ENCODE measurements at regions not wholly inside any gene's neighbourhood (a gene's known extent, or its start where the extent isn't known, plus 50 kb on each side); places are given as distances from the start of the nearest gene placed in this dataset.

DNA sequence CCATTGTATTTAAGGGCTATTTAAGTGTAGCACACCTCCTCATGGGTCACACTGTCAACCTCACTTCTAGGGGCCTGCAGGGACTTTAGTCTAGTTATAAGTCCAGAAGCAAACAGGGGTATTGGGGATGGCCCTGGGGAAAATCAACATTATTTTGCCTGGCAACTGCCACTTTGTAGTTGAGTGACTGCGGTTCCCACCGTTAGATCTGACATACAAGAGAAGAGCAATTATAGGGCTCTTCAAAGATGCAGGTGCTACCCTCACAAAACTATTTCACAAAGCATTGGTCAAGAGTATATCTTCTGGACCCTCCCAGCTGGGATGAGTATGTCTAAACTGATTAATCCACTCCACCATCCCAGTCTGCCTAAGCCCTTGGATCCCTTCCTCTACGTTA, 133.0 kb upstream of the PCBD1 start:
- TF ChIP-seq, protein P1, sequence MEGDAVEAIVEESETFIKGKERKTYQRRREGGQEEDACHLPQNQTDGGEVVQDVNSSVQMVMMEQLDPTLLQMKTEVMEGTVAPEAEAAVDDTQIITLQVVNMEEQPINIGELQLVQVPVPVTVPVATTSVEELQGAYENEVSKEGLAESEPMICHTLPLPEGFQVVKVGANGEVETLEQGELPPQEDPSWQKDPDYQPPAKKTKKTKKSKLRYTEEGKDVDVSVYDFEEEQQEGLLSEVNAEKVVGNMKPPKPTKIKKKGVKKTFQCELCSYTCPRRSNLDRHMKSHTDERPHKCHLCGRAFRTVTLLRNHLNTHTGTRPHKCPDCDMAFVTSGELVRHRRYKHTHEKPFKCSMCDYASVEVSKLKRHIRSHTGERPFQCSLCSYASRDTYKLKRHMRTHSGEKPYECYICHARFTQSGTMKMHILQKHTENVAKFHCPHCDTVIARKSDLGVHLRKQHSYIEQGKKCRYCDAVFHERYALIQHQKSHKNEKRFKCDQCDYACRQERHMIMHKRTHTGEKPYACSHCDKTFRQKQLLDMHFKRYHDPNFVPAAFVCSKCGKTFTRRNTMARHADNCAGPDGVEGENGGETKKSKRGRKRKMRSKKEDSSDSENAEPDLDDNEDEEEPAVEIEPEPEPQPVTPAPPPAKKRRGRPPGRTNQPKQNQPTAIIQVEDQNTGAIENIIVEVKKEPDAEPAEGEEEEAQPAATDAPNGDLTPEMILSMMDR (IDR thresholded peaks at IDR 0.05 in 2 of 3, conservative IDR thresholded peaks at IDR 0.05 in 1 of 3; ENCODE audit: borderline replicate concordance in 1 of 3, insufficient read depth in 1 of 3, low read depth in 2 of 3, low read length in 2 of 3): no peak
- no peak for TF ChIP-seq SRF (IDR thresholded peaks at IDR 0.05; ENCODE audit: low read depth)
- no peak for TF ChIP-seq POLR2AphosphoS5 (IDR thresholded peaks at IDR 0.05; ENCODE audit: low read depth, low read length)
- intact Hi-C loops (cut with micrococcal nuclease): no loop called here
- no peak overlapping the region for H3K4me3 ChIP-seq (replicated peaks in 1 of 2; ENCODE audit: low read depth in 1 of 2, low read length in 2 of 2)
- no peaks in the 10 kb centered on the region for H3K36me3 ChIP-seq (ENCODE audit: control insufficient read depth in 1 of 2, insufficient read depth in 2 of 2, low read length in 2 of 2)
- ChIA-PET RAD21 (ENCODE audit: low non-redundant PET in 1 of 2, low total read pairs in 2 of 2, uncharacterized antibody in 2 of 2, unreplicated experiment in 2 of 2) (no interaction called here), POLR2A (no interaction called here), CTCF (no interaction called here)
- no peak overlapping the region for H2AFZ ChIP-seq (ENCODE audit: low read depth, low read length, poor library complexity, severe bottlenecking)
- H4K20me1 ChIP-seq (ENCODE audit: insufficient read depth): no peaks in the 10 kb centered on the region
- no peaks in the 10 kb centered on the region for H3K4me1 ChIP-seq (ENCODE audit: control insufficient read depth in 1 of 2, insufficient read depth in 2 of 2, low read length in 2 of 2)
- no peaks in the 10 kb centered on the region for H3K9me2 ChIP-seq (ENCODE audit: insufficient read depth)
- H3K9me3 ChIP-seq (ENCODE audit: control insufficient read depth in 1 of 2, insufficient read depth in 1 of 2, low read depth in 1 of 2, low read length in 2 of 2): no peaks in the 10 kb centered on the region
- no peak overlapping the region for H3K9ac ChIP-seq (ENCODE audit: low read length)
- DNase-seq (ENCODE audit: low read depth, low spot score): no peak
- no peaks in the 10 kb centered on the region; the same call in 1 of the 2 replicates for H3K27me3 ChIP-seq (ENCODE audit: insufficient read depth, low read length)
- no peak overlapping the region for H3K4me2 ChIP-seq (ENCODE audit: low read length)
- no peaks in the 10 kb centered on the region for H3K79me2 ChIP-seq (ENCODE audit: insufficient read depth, low read length)
- BruUV-seq (replicated peaks): no TSS peak
- no peak for ATAC-seq
- no peak overlapping the region for H3K27ac ChIP-seq (ENCODE audit: low read depth, low read length)

DNA sequence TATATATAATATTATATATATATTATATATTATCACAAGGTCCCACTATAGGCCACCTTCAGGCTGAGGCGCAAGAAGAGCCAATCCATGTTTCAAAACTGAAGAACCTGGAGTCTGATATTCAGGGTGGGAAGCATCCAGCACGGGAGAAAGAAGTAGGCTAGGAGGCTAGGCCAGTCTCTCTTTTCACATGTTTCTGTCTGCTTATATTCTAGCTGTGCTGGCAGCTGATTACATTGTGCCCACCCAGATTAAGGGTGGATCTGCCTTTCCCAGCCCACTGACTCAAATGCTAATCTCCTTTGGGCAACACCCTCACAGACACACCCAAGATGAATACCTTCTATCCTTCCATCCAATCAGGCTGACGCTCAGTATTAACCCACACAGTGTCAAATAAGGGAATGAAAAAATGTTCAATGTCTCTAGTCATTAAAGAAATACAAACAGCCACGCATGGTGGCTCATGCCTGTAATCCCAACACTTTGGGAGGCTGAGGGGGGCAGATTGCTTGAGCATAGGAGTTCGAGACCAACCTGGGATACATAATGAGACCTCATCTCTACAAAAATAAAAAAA, 135.4 kb upstream of the PCBD1 start:
- DNase-seq (ENCODE audit: low read depth, low spot score) (no peak), ATAC-seq (no peak)
- Histone ChIP-seq H3K36me3 (ENCODE audit: control insufficient read depth in 1 of 2, insufficient read depth in 2 of 2, low read length in 2 of 2) (no peaks in the 10 kb centered on the region), H2AFZ (ENCODE audit: low read depth, low read length, poor library complexity, severe bottlenecking) (peak overlapping the region; percentile 45), H3K4me1 (ENCODE audit: control insufficient read depth in 1 of 2, insufficient read depth in 2 of 2, low read length in 2 of 2) (no peaks in the 10 kb centered on the region), H3K9me2 (ENCODE audit: insufficient read depth) (no peaks in the 10 kb centered on the region), H3K27ac (ENCODE audit: low read depth, low read length) (no peak overlapping the region), H4K20me1 (ENCODE audit: insufficient read depth) (no peaks in the 10 kb centered on the region), H3K27me3 (ENCODE audit: insufficient read depth, low read length) (no peaks in the 10 kb centered on the region), H3K4me3 (replicated peaks in 1 of 2; ENCODE audit: low read depth in 1 of 2, low read length in 2 of 2) (no peak overlapping the region), H3K9ac (ENCODE audit: low read length) (no peak overlapping the region), H3K79me2 (ENCODE audit: insufficient read depth, low read length) (no peaks in the 10 kb centered on the region), H3K4me2 (ENCODE audit: low read length) (no peak overlapping the region), H3K9me3 (ENCODE audit: control insufficient read depth in 1 of 2, insufficient read depth in 1 of 2, low read depth in 1 of 2, low read length in 2 of 2) (no peaks in the 10 kb centered on the region)
- no TSS peak for BruUV-seq (replicated peaks)
- intact Hi-C loops (cut with micrococcal nuclease): no loop called here
- RAD21 ChIA-PET (ENCODE audit: low non-redundant PET in 1 of 2, low total read pairs in 2 of 2, uncharacterized antibody in 2 of 2, unreplicated experiment in 2 of 2): no interaction called here
- CTCF ChIA-PET: no interaction called here
- POLR2A ChIA-PET: no interaction called here
- TF ChIP-seq SRF (IDR thresholded peaks at IDR 0.05; ENCODE audit: low read depth) (no peak), EZH2phosphoT487 (IDR thresholded peaks at IDR 0.05; ENCODE audit: borderline replicate concordance) (no peak), ZFX (IDR thresholded peaks at IDR 0.05) (no peak), EZH2 (IDR thresholded peaks at IDR 0.05) (no peak), POLR2AphosphoS5 (IDR thresholded peaks at IDR 0.05; ENCODE audit: low read depth, low read length) (no peak), JUND (IDR thresholded peaks at IDR 0.05) (no peak), TCF7L2 (IDR thresholded peaks at IDR 0.05; ENCODE audit: borderline replicate concordance, extremely low read depth, insufficient read depth, insufficient read length) (no peak), SP1 (IDR thresholded peaks at IDR 0.05; ENCODE audit: low read depth) (no peak)
- TF ChIP-seq, protein P2, sequence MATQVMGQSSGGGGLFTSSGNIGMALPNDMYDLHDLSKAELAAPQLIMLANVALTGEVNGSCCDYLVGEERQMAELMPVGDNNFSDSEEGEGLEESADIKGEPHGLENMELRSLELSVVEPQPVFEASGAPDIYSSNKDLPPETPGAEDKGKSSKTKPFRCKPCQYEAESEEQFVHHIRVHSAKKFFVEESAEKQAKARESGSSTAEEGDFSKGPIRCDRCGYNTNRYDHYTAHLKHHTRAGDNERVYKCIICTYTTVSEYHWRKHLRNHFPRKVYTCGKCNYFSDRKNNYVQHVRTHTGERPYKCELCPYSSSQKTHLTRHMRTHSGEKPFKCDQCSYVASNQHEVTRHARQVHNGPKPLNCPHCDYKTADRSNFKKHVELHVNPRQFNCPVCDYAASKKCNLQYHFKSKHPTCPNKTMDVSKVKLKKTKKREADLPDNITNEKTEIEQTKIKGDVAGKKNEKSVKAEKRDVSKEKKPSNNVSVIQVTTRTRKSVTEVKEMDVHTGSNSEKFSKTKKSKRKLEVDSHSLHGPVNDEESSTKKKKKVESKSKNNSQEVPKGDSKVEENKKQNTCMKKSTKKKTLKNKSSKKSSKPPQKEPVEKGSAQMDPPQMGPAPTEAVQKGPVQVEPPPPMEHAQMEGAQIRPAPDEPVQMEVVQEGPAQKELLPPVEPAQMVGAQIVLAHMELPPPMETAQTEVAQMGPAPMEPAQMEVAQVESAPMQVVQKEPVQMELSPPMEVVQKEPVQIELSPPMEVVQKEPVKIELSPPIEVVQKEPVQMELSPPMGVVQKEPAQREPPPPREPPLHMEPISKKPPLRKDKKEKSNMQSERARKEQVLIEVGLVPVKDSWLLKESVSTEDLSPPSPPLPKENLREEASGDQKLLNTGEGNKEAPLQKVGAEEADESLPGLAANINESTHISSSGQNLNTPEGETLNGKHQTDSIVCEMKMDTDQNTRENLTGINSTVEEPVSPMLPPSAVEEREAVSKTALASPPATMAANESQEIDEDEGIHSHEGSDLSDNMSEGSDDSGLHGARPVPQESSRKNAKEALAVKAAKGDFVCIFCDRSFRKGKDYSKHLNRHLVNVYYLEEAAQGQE (IDR thresholded peaks at IDR 0.05; ENCODE audit: low read depth): no peak
- TF ChIP-seq, protein P3, sequence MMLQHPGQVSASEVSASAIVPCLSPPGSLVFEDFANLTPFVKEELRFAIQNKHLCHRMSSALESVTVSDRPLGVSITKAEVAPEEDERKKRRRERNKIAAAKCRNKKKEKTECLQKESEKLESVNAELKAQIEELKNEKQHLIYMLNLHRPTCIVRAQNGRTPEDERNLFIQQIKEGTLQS (IDR thresholded peaks at IDR 0.05): no peak
- TF ChIP-seq, protein P4, sequence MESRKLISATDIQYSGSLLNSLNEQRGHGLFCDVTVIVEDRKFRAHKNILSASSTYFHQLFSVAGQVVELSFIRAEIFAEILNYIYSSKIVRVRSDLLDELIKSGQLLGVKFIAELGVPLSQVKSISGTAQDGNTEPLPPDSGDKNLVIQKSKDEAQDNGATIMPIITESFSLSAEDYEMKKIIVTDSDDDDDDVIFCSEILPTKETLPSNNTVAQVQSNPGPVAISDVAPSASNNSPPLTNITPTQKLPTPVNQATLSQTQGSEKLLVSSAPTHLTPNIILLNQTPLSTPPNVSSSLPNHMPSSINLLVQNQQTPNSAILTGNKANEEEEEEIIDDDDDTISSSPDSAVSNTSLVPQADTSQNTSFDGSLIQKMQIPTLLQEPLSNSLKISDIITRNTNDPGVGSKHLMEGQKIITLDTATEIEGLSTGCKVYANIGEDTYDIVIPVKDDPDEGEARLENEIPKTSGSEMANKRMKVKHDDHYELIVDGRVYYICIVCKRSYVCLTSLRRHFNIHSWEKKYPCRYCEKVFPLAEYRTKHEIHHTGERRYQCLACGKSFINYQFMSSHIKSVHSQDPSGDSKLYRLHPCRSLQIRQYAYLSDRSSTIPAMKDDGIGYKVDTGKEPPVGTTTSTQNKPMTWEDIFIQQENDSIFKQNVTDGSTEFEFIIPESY (IDR thresholded peaks at IDR 0.05; ENCODE audit: extremely low read depth, insufficient replicate concordance, low read length): no peak

All from HCT116 (cell line).